NCI-H446 (cell line): ENCODE measurements at regions not wholly inside any gene's neighbourhood (a gene's known extent, or its start where the extent isn't known, plus 50 kb on each side); places are given as distances from the start of the nearest gene placed in this dataset.
"Not testable (repeated sequence)": the region's sequence is repeated elsewhere in the genome, so short reads cannot be mapped to it uniquely, and the experiment has no call there.

Experiments used
- DNase-seq, 2 experiments: peaks; one replicate each; lab custom pipeline; 2025; lab: John Stamatoyannopoulos, UW

- no peak for DNase-seq
Measured at GRCh38 chr3:159371961-159372360, 570.1 kb downstream of the MFSD1 start.

- no peak for DNase-seq
Measured at GRCh38 chr3:159378396-159379194, 576.7 kb downstream of the MFSD1 start.

GRCh38 chr3:159380891-159381290, 579.0 kb downstream of the MFSD1 start:
- DNase-seq, result no peak

GRCh38 chr3:159390656-159391212, 588.9 kb downstream of the MFSD1 start:
- DNase-seq, result no peak

GRCh38 chr3:159397683-159398082, 591.0 kb upstream of the IL12A start:
- DNase-seq, result not testable (repeated sequence)

- no peak for DNase-seq
Measured at GRCh38 chr3:159401069-159401468, 587.6 kb upstream of the IL12A start.

GRCh38 chr3:159409711-159410110, 578.9 kb upstream of the IL12A start:
- DNase-seq, result not testable (repeated sequence)

- DNase-seq, result no peak
Measured at GRCh38 chr3:159413319-159413718, 575.3 kb upstream of the IL12A start.

- DNase-seq, result peak in 1 of 2 experiments; percentile 32
Measured at GRCh38 chr3:159416856-159417255, 571.8 kb upstream of the IL12A start.

GRCh38 chr3:159417761-159418160, 570.9 kb upstream of the IL12A start:
- no peak for DNase-seq

- DNase-seq, result no peak
Measured at GRCh38 chr3:159418571-159419526, 569.8 kb upstream of the IL12A start.

GRCh38 chr3:159429702-159430101, 558.9 kb upstream of the IL12A start:
- no peak for DNase-seq

GRCh38 chr3:159432682-159433340, 555.8 kb upstream of the IL12A start:
- no peak for DNase-seq

- no peak for DNase-seq
Measured at GRCh38 chr3:159439346-159439745, 549.3 kb upstream of the IL12A start.

- DNase-seq, result no peak
Measured at GRCh38 chr3:159441279-159441678, 547.4 kb upstream of the IL12A start.

GRCh38 chr3:159443266-159443665, 545.4 kb upstream of the IL12A start:
- DNase-seq, result no peak

GRCh38 chr3:159447841-159448240, 540.8 kb upstream of the IL12A start:
- no peak for DNase-seq

GRCh38 chr3:159448902-159449301, 539.7 kb upstream of the IL12A start:
- DNase-seq, result no peak

GRCh38 chr3:159451067-159451466, 537.6 kb upstream of the IL12A start:
- no peak for DNase-seq

- DNase-seq, result no peak
Measured at GRCh38 chr3:159451482-159451881, 537.2 kb upstream of the IL12A start.

GRCh38 chr3:159453036-159453435, 535.6 kb upstream of the IL12A start:
- DNase-seq, result no peak

- DNase-seq, result no peak
Measured at GRCh38 chr3:159453945-159454344, 534.7 kb upstream of the IL12A start.
